Stimulated activated CD8-positive, alpha-beta memory T cell treated with anti-CD3 and anti-CD28 coated beads, Interleukin-12 subunit alpha, Interleukin-12 subunit beta, amount 100 ng/mL, for 1 hour (primary cell): ENCODE measurements at regions not wholly inside any gene's neighbourhood (a gene's known extent, or its start where the extent isn't known, plus 50 kb on each side); places are given as distances from the start of the nearest gene placed in this dataset.

Source experiments
- DNase-seq: peaks from one replicate; pipeline ENCODE4 v3.0.0-alpha.2; 2020; ENCODE audit warnings: low read depth

DNA sequence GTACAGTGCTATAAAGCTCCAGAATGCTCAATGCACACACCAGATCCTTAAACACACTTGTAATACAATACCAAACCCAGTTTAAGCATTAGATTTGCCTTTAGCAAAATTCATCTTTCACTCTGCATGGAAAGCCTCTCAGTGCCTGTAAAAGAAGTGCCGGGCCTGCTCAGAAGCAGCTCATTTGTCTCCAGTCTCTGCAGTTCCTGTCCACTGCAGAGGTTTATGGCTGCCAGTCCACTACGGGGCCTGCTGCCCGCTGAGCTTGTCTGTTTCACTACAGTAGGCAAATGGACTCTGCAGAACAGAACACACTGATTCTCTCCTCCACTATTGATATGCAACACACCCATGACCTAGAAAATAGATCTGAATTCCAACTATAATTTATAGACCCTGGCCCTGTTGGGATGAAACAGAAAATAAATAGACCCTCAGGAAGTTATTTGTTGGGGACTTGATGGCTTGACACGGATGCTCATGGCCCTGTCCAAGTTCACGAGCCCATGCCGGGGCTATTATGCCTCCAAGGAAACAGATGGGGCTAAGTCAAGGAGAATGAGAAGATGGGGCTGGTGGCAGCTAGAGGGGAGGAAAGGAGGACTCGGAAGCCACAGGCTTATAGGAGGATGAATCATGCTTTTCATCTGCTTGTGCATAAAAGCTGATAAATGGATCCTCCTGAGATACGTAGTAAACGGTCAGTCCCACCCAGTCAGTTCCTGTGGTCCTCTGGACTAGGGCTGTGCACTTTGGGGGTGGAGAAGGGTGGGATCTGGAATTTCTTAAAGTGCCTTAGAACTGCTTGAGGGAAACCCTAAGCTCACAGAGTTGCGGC is 416.8 kb upstream of the TENM4 start:
- DNase-seq = no peak

DNA sequence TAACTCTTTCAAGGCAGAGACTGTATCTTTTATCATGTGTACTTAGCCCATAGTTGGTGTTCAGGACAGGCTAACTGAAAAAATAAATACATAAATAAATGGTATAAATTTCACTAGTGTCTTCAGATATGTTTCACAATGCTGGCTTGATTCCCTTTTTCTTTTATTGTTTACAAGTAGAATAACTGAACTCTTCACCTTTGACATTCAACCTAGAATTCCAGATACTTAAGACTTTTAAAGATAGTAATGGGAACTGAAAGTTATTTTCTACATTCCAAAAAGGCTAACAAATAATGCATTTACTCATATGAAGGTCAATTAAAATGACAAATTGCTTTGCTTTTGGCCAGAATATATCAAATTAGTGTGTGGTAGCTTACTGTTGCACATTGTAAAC is 411.3 kb upstream of the TENM4 start:
- DNase-seq = no peak

DNA sequence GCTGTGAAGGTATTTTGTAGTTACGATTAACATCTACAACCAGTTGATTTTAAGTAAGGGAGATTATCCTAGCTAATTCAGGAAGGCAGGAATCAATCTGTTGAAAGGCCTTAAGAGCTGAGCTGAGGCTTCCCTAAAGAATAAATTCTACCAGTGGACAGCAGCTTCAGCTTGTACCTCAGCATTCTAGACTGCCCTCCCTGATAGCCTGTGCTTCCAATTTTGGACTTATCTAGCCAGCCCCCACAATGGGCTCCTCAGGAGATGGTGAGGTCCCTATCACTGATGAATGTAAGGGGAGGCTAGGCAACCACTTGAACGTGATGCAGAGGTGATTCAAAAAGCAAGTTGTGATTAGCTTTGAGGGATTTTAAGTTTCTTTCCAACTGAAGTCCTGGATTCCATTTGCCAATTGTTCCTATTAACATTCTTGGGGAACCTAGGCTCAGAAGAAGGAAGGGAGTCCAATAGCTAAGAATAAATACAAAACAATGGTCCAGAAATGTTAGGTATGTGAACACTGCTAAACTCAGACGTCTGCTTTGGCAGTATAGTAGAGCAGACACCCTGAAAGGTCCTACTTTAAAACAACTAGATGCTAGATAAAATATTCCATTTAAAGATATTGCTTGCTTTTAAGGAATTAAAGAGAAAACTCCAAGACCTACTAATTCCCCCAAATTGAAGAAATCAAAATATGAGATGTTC is 404.3 kb upstream of the TENM4 start:
- no peak for DNase-seq

DNA sequence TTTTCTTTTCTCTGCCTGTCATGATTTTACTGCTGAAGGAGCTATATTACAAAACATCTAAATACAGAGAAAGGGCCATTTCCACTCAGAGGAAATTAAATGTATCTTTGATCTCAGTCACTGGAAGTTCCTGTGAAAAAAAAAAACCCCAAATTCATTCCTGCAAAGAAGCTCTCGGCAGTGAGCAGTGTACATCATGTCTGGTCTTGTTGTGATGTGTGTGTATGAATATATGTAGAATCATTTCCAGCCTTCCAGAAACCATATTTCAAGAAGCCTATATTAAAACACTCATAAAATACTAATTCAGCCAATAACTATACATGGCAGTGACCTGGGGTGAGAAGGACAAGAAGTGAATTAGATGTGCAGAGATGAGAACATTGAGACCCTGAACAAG is 393.2 kb upstream of the TENM4 start:
- no peak for DNase-seq

DNA sequence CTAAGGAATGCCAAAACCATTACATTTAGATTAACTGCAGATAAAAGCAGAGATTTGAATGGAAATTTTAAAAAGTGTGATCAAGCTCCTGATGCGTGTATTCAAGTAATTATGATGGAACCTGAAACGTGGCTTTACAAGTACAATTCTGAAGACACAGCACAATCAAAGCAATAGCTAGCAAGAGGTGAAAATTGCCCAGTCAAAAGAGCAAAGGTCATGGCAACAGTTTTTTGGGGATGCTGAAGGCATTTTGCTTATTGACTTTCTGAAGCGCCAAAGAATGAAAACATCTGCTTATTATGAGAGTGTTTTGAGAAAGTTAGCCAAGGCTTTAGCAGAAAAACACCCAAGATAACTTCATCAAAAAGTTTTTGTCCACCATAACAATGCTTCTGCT is 389.6 kb upstream of the TENM4 start:
- no peak for DNase-seq

DNA sequence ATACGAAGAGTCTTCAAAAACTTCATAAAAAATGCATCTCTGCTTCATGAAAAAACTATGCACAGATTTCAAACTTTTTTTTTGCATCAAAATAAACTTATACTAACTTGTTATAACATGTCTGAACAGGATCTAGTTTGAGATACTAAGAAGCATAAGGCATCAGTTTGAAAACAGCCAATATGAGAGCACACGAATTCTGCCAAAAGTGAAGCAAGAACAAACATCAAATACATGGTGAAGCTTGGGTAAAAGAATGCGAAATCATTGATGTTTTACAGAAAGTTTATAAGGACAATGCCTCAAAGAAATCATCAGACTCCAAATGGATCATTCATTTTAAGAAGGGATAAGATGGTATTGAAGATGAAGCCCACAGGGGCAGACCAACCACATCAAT is 389.1 kb upstream of the TENM4 start:
- no peak for DNase-seq

DNA sequence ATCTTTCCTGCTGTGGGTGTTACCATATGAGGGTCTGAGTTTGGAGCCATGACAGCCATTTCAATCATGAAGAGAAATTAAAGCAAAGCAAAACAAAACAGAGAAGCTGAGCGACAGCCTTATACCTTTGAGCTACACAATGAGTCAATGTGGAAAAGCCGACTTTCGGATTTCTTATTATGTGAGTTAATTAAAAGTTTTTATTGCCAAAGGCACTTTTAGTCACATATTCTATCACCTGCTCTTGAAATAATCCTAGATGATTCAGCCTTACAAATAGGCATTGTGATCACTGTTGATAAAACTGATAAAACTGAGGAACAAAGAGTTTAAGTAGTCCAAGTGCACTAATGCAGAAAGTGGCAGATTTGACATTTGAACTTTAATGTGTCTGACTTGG is 381.9 kb upstream of the TENM4 start:
- DNase-seq = no peak

DNA sequence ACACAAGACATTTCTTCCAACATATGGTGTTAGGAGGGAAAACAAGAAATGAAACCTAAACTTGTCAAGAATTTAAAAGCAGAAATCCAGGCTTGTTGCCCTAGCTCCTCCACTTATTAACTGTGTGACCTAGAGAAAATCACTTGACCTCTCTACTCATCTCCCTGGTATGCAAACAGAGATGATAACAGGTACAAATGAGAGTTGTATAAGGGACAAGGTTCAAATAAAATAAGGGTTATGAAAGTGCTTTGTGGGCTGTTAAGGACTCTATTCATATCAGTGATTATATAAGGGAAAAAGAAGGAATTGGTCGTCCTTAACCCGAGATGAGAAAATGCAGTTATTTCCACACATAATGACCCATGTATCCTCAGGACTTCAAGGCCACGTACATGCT is 372.7 kb upstream of the TENM4 start:
- DNase-seq = no peak

DNA sequence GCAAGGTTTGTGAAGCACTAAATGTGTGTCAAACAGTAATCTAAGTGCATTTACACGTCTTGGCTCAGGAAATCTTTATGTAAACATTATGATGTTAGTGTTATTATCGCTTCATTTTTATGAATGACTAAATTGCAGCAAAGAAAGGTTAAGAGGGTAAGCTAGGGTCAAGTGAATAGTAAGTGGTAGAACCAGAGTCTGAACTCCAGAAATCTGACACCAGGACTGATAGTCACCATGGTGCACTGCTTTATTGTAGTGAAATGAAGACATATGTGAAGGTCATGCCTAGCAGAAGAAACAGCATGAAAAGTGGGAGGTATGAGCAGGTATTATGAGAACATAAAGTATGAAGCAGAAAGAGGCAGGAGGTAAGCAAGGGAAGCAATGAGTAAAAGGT is 368.7 kb upstream of the TENM4 start:
- DNase-seq = no peak

DNA sequence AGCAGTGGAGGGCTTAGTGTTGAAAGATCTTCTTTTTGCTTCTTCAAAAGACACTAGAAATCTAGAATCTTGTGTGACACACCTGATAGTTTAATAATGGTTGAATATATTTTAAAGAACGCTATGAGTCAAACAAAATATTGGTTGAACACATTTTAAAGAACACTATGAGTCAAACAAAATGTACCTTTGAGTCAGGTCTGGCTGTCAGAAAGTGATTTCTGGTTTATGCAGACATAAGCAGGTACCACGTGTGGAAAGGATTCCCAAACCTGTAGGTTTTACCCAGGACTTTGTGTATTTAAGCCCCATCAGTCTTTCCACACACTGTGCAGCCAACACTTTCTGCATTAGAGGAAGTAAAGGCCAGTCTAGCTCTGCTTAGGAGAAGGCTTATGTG is 366.7 kb upstream of the TENM4 start:
- no peak for DNase-seq

DNA sequence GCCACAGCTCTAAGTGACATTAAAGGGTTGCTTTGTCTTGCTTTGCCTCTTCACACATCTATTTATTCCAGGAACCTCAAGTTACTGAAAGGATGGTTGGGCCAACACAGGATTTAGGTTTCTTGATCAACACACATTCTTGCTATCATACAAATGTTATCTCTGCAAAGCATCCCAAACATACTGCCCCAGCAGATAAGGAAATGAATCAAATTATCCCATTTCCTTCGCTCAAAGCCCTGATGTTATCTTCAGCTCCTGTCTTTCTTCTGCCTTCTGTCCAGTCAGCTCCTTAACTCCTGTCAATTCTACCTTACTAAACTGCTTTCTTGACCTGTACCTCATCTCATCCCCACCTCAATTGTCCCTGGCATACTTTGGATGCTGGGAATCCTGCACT is 355.9 kb upstream of the TENM4 start:
- no peak for DNase-seq

DNA sequence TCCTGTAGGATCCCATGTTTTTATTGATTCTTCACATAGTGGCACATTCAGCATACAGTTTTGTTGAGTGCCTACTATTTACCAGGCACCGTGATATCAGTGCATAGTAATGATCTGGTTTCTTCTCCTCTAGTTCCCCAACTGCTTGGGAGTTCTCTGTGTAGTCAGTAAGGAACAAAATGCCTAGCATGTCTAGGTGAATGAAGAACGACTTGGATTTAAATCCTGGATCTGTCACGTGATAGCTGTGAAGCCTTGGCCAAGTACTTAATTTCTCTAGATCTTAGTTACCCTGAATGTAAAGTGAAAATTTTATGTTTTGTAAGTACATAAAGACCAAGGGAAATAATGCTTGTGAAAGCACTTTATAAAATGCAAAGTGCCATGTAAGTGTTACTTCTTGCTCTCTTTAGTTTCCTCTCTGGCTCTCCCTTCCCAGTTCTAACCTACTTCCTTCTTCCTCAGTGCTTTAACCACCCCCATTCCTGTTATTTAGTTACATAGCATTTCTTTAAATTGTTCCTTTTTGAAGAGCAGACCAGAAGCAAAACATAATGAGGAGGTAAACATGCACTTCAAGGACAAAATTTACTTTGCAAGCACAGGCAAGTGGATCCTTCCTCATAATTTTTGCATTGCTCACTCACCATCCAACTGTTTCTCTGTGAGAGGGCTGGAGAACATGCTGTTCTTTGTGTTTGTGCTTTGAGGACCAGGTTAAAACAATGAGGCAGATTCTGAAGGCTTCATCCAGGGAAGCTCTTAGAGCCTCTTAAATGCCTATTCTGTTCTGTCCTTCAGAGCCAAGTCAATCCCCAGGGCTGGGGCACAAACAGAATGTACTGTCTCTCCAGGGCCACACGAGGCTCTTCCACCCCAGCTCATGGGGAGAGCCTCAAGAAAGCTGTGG is 353.9 kb upstream of the TENM4 start:
- no peak for DNase-seq

DNA sequence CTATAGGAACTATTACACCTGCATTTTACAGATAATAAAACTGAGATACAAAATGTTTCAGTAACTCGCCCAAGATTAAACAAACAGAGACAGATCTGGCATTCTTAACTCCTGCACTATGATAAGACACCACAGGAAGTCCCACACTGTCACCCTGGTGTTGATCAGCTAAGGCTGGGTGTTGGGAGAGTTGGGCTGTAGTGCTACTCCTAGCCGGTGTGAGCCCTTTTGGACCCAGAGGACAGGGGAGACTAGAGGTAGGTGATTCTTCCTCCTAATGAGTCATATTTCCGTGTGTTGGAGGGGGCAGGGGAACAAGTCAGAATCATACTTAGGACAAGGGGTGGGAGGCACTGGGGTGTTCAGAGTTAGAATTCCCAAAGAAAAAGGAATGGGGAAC is 353.2 kb upstream of the TENM4 start:
- DNase-seq = no peak

DNA sequence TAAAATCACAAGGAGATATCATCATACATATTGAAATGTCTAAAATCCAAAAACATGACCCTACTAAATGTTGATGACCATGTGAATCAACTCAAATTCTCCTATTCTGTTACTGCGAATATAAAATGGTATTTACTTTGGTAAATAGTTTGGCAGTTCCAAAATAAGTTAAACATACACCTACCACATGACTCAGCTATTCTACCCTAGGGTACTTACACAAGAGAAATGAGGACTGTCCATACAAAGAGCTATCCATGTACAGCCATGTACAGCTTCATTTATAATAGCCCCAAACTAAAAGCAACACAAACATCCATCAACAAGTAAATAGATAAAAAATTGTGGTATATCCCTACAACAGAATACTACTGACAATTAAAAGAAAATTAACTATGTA is 346.1 kb upstream of the TENM4 start:
- no peak for DNase-seq

DNA sequence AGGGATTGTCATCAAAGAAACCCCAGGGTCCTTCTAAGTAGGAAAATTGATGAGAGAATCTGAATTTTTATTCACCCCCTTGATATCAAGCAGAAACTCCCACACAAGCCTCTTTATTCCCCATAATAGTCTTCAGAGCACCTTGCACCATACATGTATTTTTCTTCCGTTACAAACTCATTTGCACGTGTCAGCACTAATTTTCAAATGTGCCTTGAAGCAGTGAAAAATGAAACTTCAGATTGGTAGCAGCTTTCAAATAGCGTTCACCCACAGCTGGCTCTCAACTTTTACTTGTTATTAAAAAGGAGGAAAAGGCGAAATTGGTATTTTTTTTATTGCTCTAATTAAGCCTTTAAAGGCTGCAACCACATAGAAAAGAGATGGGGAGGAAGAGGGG is 343.0 kb upstream of the TENM4 start:
- DNase-seq = no peak

DNA sequence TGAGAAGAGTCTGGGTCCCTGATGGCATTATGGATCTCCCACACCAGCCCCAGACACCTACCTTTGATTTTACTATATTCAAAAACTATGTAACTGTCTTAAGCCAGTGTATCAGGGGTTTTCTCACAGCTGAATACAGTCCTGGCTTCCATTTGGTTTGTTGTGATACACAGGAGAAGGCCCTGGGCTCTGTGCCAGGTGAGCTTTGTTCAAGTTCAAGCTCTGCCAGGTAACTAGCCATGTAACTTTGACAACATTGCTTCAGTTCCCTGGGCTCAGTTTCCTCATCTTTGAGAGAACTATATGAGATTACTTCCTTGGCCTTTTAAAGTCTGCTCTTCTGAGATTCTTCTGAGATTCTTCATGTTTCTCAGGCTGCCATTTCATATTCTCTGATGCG is 327.5 kb upstream of the TENM4 start:
- no peak for DNase-seq

DNA sequence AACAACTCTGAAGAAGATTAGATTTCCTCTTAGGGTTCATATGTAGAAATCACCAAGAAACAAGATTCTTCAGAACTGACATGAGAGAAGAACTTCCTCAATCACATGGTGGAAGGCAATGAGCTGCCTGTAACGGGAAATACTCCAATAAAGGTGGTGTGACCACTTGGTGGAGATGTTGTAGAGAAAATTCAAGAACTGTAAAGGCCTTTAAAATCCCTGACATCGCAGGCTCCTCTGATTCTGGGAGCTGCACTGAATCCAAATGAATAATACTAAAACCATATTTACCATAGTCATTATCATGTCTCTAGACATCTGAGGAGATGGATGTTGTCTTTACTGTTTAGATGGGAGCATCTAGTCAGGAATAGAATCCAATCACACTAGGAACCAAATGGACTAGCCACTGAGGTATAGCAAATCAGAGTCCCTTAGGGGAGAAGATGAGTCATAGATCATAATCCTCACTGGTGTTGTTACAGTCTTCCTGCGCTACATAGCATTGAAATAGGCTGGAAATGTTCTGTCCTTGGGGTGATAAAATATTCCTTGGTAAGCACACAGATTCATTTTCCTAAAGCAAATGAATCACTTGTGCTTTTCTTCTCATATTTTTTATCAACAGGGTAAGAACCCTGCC is 321.6 kb upstream of the TENM4 start:
- DNase-seq = no peak

DNA sequence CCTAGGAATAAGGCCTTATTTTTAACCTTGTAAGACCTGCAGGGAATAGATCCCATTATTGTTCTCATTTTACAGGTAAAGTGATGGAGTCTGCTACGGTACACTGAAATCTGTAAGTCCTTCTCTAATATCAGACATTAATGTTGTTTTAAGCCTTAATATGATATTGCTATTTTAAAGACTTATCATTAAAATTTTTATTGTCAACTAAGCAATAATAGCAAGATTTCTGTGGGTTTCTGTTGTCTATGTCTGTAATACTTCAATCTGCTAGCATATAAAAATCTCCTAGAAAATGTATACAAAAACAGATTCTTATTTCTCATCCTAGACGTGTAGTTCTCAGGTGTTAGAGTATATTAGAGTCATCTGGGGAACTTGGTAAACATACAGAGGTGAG is 317.5 kb upstream of the TENM4 start:
- DNase-seq = no peak

DNA sequence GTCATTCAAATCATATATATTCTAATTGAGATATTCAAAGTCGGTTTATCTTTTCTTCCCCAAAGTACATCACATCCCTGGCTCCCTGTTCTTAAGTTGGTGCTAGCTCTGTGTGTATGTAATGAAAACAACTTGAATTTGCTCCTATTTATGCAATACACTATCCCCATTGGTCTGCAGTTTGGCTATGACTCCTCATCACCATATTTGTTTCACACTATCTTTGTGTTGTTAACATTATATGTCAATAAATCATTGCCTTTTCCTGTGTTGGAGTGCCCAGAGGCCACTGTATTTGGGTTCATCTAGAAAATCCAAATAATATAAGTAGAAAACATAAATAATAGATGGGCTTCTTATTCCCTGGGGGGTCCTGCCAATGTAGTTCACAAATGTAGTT is 306.6 kb upstream of the TENM4 start:
- no peak for DNase-seq

DNA sequence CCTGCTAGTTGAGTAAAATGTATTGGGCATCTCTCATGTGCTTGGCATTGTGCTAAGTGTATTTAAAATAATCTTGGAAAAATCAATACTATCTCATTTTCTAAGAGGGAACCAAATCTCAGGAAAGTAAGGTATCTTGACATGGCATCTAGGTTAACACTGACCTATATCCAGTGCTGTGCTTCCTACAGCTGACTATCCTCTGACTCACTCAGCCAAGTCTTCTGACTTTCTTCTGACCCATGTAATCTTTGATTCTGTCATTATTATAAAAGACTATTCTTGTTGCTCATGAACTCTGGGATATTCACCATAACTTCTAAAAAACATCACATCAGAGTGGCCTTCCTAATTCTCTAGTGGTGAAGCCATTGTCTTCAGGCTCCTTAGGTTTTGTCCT is 304.1 kb upstream of the TENM4 start:
- DNase-seq = no peak

DNA sequence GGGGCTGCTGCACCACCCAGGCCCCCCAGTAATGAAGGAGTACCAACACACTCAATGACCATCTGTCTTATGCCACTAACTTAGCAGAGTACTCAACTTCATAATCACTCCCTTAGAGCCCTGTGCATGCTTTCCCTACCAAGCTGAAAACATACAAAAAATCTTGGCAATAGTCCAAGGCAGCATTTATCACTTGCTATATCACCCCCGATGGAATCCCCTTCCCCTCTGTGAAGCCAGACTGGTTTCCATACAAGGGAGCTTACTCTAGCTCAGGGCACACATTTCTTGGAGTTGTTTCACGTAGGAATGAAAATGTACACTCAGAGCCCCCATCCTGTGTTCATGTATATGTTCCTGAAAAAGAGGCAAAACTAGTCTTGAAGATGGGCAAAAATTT is 301.3 kb upstream of the TENM4 start:
- no peak for DNase-seq

DNA sequence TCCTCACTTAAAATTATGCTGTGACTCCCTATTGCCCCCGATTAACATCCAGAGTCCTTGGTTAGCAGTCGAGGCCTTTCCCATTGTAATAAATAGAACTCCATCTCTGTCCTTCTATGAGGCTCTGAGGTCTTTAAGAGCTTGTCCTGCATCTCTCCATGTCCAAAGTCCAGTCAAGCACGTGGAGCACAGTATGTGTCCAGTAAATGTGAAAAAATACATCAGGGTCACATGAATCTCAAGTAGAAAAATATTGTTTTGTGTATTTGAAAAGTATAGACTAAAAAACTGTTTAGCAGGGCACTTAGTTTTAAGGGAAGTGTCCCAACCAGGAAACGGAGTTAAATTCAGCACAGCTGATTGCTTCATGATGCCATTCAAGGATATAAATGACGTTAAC is 298.8 kb upstream of the TENM4 start:
- DNase-seq = no peak
